Dedifferentiated amniotic fluid mesenchymal stem cell (primary cell): ENCODE measurements at regions not wholly inside any gene's neighbourhood (a gene's known extent, or its start where the extent isn't known, plus 50 kb on each side); places are given as distances from the start of the nearest gene placed in this dataset.

ENCODE experiments used
- DNase-seq: peaks from one replicate; pipeline ENCODE4 v3.0.0-alpha.2; 2016; ENCODE audit errors: extremely low spot score

- no peak for DNase-seq
These were observed 358.5 kb downstream of the WDR72 start for GRCh38 chr15:53400986-53401385.

GRCh38 chr15:53397041-53397616 is 362.3 kb downstream of the WDR72 start:
- no peak for DNase-seq

- DNase-seq, result no peak
These were observed 363.6 kb downstream of the WDR72 start for GRCh38 chr15:53395871-53396270.

- DNase-seq, result no peak
These were observed 368.9 kb downstream of the WDR72 start for GRCh38 chr15:53390549-53390948.

GRCh38 chr15:53389271-53390037 is 370.0 kb downstream of the WDR72 start:
- no peak for DNase-seq

GRCh38 chr15:53384417-53384816 is 375.0 kb downstream of the WDR72 start:
- DNase-seq, result no peak

GRCh38 chr15:53378096-53378800 is 381.2 kb downstream of the WDR72 start:
- no peak for DNase-seq

GRCh38 chr15:53367740-53368139 is 391.7 kb downstream of the WDR72 start:
- DNase-seq, result no peak

- no peak for DNase-seq
These were observed 398.6 kb downstream of the WDR72 start for GRCh38 chr15:53360881-53361280.

GRCh38 chr15:53359038-53359437 is 400.4 kb downstream of the WDR72 start:
- no peak for DNase-seq

GRCh38 chr15:53354874-53355273 is 404.6 kb downstream of the WDR72 start:
- no peak for DNase-seq

- no peak for DNase-seq
These were observed 408.1 kb downstream of the WDR72 start for GRCh38 chr15:53351373-53351772.

- DNase-seq, result no peak
These were observed 412.9 kb downstream of the WDR72 start for GRCh38 chr15:53346583-53346982.

- no peak for DNase-seq
These were observed 427.9 kb downstream of the WDR72 start for GRCh38 chr15:53331328-53332190.

GRCh38 chr15:53328341-53328740 is 431.1 kb downstream of the WDR72 start:
- no peak for DNase-seq

- no peak for DNase-seq
These were observed 435.4 kb downstream of the WDR72 start for GRCh38 chr15:53324061-53324460.

- DNase-seq, result no peak
These were observed 436.3 kb downstream of the WDR72 start for GRCh38 chr15:53323191-53323590.

GRCh38 chr15:53320816-53321215 is 438.6 kb downstream of the WDR72 start:
- DNase-seq, result no peak

- DNase-seq, result no peak
These were observed 446.8 kb downstream of the WDR72 start for GRCh38 chr15:53312707-53313106.

- DNase-seq, result no peak
These were observed 448.8 kb downstream of the WDR72 start for GRCh38 chr15:53310709-53311108.

GRCh38 chr15:53307952-53308624 is 451.4 kb downstream of the WDR72 start:
- no peak for DNase-seq
